NCI-H2081 (cell line): ENCODE measurements at regions not wholly inside any gene's neighbourhood (a gene's known extent, or its start where the extent isn't known, plus 50 kb on each side); places are given as distances from the start of the nearest gene placed in this dataset.
A peak's percentile ranks its signal among the peaks of the same experiment; 100 is the strongest.
"Not testable (repeated sequence)": the region's sequence is repeated elsewhere in the genome, so short reads cannot be mapped to it uniquely, and the experiment has no call there.

Experiments
- DNase-seq, 2 experiments: peaks; one replicate each; lab custom pipeline; 2025; lab: John Stamatoyannopoulos, UW

GRCh38 chr1:148264374-148265276, 112.5 kb upstream of the NBPF11 start:
- peak in 1 of 2 experiments; percentile 6 for DNase-seq

- peak; percentile 36 to 73 for DNase-seq
Observed at GRCh38 chr1:148263906-148264255, 111.8 kb upstream of the NBPF11 start.

GRCh38 chr1:148263128-148263905, 111.2 kb upstream of the NBPF11 start:
- DNase-seq, result peak; percentile 76 to 90

- not testable (repeated sequence) for DNase-seq
Observed at GRCh38 chr1:148261684-148262083, 109.6 kb upstream of the NBPF11 start.

GRCh38 chr1:148257886-148258285, 105.8 kb upstream of the NBPF11 start:
- not testable (repeated sequence) for DNase-seq

GRCh38 chr1:148254611-148255429, 102.7 kb upstream of the NBPF11 start:
- peak; percentile 27 to 59 for DNase-seq

GRCh38 chr1:148253808-148254207, 101.7 kb upstream of the NBPF11 start:
- not testable (repeated sequence) for DNase-seq

- not testable (repeated sequence) for DNase-seq
Observed at GRCh38 chr1:148248798-148249197, 96.7 kb upstream of the NBPF11 start.

GRCh38 chr1:148246258-148246861, 94.3 kb upstream of the NBPF11 start:
- DNase-seq, result not testable (repeated sequence)

GRCh38 chr1:148245843-148246242, 93.8 kb upstream of the NBPF11 start:
- not testable (repeated sequence) for DNase-seq

GRCh38 chr1:148245443-148245842, 93.4 kb upstream of the NBPF11 start:
- not testable (repeated sequence) for DNase-seq

GRCh38 chr1:148233250-148233649, 81.2 kb upstream of the NBPF11 start:
- DNase-seq, result not testable (repeated sequence)

- DNase-seq, result not testable (repeated sequence)
Observed at GRCh38 chr1:148228846-148229245, 76.8 kb upstream of the NBPF11 start.

- not testable (repeated sequence) for DNase-seq
Observed at GRCh38 chr1:148222399-148223159, 70.5 kb upstream of the NBPF11 start.

GRCh38 chr1:148221593-148221992, 69.5 kb upstream of the NBPF11 start:
- not testable (repeated sequence) for DNase-seq

GRCh38 chr1:148219229-148219628, 67.1 kb upstream of the NBPF11 start:
- not testable (repeated sequence) for DNase-seq

- not testable (repeated sequence) for DNase-seq
Observed at GRCh38 chr1:148211191-148211590, 59.1 kb upstream of the NBPF11 start.

GRCh38 chr1:148210624-148211023, 58.5 kb upstream of the NBPF11 start:
- not testable (repeated sequence) for DNase-seq

GRCh38 chr1:148210166-148210565, 58.1 kb upstream of the NBPF11 start:
- DNase-seq, result not testable (repeated sequence)

- not testable (repeated sequence) for DNase-seq
Observed at GRCh38 chr1:148202013-148202412, 49.9 kb upstream of the NBPF11 start.
